ENCODE measurements at regions not wholly inside any gene's neighbourhood (a gene's known extent, or its start where the extent isn't known, plus 50 kb on each side); places are given as distances from the start of the nearest gene placed in this dataset.
"Not testable (repeated sequence)": the region's sequence is repeated elsewhere in the genome, so short reads cannot be mapped to it uniquely, and the experiment has no call there.

DNA sequence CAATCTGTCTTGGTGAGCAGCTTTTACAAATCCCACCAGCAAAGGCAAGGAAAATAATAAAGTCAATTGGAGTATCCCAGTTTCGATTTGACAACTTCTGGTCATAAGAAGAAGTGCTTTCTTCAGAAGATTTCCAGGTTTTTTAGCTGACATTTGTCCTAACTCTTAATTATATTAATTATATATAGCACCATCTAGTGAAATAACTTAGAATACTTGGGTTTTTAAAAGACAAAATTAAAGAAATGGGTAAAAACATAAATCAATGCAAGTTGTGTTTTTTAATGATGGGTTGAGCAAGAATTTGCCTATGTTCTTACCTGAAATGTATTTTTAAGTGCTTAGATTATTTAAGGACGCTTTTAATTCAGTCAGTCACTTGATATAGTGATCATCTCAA is 421.8 kb downstream of the ACTL7B start:
- in situ Hi-C loops (cut with MboI; ENCODE audit: low pct_ligation_motif_present in 1 of 4, low pct_unique_long_range_greater_than_20kb in 1 of 4, low sequenced_read_pairs in 3 of 4) (loop anchor here in 1 of 4 donors (25.0 kb wide), 1 partner anchor 972 kb away; no protein-coding TSS in a partner anchor), intact Hi-C loops (cut with DNase I; ENCODE audit: low total_unique reads) (no loop called here)
- Histone ChIP-seq H3K4me1 (no peaks in the 10 kb centered on the region), H3K4me3 (no peak overlapping the region), H3K27ac (no peak overlapping the region), H3K36me3 (no peaks in the 10 kb centered on the region), H3K27me3 (no peaks in the 10 kb centered on the region), H3K9me3 (peaks cover 12 to 13% of the 10 kb centered on the region in 2 donors)
- no peak for DNase-seq
- 68 to 73% methylated on average over 2 of the region's 2 CpGs for WGBS, 2 donors (ENCODE audit: low coverage in 1 of 2)
- TF ChIP-seq, protein P1, sequence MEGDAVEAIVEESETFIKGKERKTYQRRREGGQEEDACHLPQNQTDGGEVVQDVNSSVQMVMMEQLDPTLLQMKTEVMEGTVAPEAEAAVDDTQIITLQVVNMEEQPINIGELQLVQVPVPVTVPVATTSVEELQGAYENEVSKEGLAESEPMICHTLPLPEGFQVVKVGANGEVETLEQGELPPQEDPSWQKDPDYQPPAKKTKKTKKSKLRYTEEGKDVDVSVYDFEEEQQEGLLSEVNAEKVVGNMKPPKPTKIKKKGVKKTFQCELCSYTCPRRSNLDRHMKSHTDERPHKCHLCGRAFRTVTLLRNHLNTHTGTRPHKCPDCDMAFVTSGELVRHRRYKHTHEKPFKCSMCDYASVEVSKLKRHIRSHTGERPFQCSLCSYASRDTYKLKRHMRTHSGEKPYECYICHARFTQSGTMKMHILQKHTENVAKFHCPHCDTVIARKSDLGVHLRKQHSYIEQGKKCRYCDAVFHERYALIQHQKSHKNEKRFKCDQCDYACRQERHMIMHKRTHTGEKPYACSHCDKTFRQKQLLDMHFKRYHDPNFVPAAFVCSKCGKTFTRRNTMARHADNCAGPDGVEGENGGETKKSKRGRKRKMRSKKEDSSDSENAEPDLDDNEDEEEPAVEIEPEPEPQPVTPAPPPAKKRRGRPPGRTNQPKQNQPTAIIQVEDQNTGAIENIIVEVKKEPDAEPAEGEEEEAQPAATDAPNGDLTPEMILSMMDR (IDR thresholded peaks at IDR 0.05) = no peak
- TF ChIP-seq POLR2AphosphoS5 (IDR thresholded peaks at IDR 0.05) (no peak), POLR2A (IDR thresholded peaks at IDR 0.05) (no peak), EP300 (IDR thresholded peaks at IDR 0.05; ENCODE audit: low read depth) (no peak)

- Histone ChIP-seq H3K4me3 (no peak overlapping the region), H3K27ac (no peak overlapping the region), H3K36me3 (no peaks in the 10 kb centered on the region), H3K27me3 (no peaks in the 10 kb centered on the region), H3K9me3 (peaks cover 12 to 13% of the 10 kb centered on the region in 2 donors), H3K4me1 (no peaks in the 10 kb centered on the region)
- TF ChIP-seq POLR2AphosphoS5 (IDR thresholded peaks at IDR 0.05) = no peak
- TF ChIP-seq EP300 (IDR thresholded peaks at IDR 0.05; ENCODE audit: low read depth) = no peak
- no peak for TF ChIP-seq POLR2A (IDR thresholded peaks at IDR 0.05)
- TF ChIP-seq, protein P1 (IDR thresholded peaks at IDR 0.05) = no peak
- intact Hi-C loops (cut with DNase I; ENCODE audit: low total_unique reads) = no loop called here
- no peak for DNase-seq
- in situ Hi-C loops (cut with MboI; ENCODE audit: low pct_ligation_motif_present in 1 of 4, low pct_unique_long_range_greater_than_20kb in 1 of 4, low sequenced_read_pairs in 3 of 4) = loop anchor here in 1 of 4 donors (25.0 kb wide), 1 partner anchor 968 kb away; no protein-coding TSS in a partner anchor
- WGBS, 2 donors (ENCODE audit: low coverage in 1 of 2) = 90 to 100% methylated on average over 2 of the region's 2 CpGs
These were observed 425.1 kb downstream of the ACTL7B start for GRCh38 chr9:108430655-108431054.

DNA sequence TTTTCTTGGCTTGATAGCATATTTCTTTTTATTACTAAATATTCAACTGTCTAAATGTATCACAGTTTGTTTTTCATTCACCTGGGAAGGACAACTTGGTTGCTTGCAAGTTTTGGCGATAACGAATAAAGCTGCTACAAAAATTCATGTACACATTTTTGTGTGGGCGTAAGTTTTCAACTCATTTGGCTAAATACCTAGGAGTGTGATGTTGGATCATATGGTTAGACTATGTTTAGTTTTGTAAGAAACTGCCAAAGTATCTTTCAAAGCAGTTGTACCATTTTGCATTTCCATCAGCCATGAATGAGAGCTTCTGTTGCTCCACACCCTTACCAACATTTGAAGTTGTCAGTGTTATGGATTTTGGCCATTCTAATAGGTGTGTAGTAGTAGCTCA is 428.0 kb downstream of the ACTL7B start:
- Histone ChIP-seq H3K4me3 (no peak overlapping the region), H3K36me3 (no peaks in the 10 kb centered on the region), H3K4me1 (no peaks in the 10 kb centered on the region), H3K27me3 (no peaks in the 10 kb centered on the region), H3K27ac (no peak overlapping the region), H3K9me3 (peaks cover 12 to 13% of the 10 kb centered on the region in 2 donors)
- intact Hi-C loops (cut with DNase I; ENCODE audit: low total_unique reads) = no loop called here
- no peak for DNase-seq
- TF ChIP-seq POLR2AphosphoS5 (IDR thresholded peaks at IDR 0.05) (no peak), POLR2A (IDR thresholded peaks at IDR 0.05) (no peak), EP300 (IDR thresholded peaks at IDR 0.05; ENCODE audit: low read depth) (no peak)
- TF ChIP-seq, protein P1 (IDR thresholded peaks at IDR 0.05) = no peak
- in situ Hi-C loops (cut with MboI; ENCODE audit: low pct_ligation_motif_present in 1 of 4, low pct_unique_long_range_greater_than_20kb in 1 of 4, low sequenced_read_pairs in 3 of 4) = loop anchor here in 1 of 4 donors (25.0 kb wide), 1 partner anchor 965 kb away; no protein-coding TSS in a partner anchor
- WGBS, 2 donors (ENCODE audit: low coverage in 1 of 2) = 96% methylated on average over 3 of the region's 3 CpGs

GRCh38 chr9:108426421-108426940 is 429.3 kb downstream of the ACTL7B start:
- H3K27me3 ChIP-seq; intact Hi-C loops (cut with DNase I; ENCODE audit: low total_unique reads); H3K36me3 ChIP-seq; H3K27ac ChIP-seq; H3K4me3 ChIP-seq; DNase-seq; H3K4me1 ChIP-seq: not testable (repeated sequence)
- H3K9me3 ChIP-seq = peaks cover 12 to 13% of the 10 kb centered on the region in 2 donors
- in situ Hi-C loops (cut with MboI; ENCODE audit: low pct_ligation_motif_present in 1 of 4, low pct_unique_long_range_greater_than_20kb in 1 of 4, low sequenced_read_pairs in 3 of 4) = loop anchor here in 1 of 4 donors (25.0 kb wide), 1 partner anchor 964 kb away; no protein-coding TSS in a partner anchor
- 78 to 97% methylated on average over 3 of the region's 3 CpGs for WGBS, 2 donors (ENCODE audit: low coverage in 1 of 2)

- intact Hi-C loops (cut with DNase I; ENCODE audit: low total_unique reads) = no loop called here
- H3K9me3 ChIP-seq = no peaks in the 10 kb centered on the region
- H3K27me3 ChIP-seq = no peaks in the 10 kb centered on the region
- H3K4me3 ChIP-seq = no peak overlapping the region
- WGBS, 2 donors (ENCODE audit: low coverage in 1 of 2) = 83 to 98% methylated on average over 7 to 9 of the region's 9 CpGs
- H3K27ac ChIP-seq = no peak overlapping the region
- in situ Hi-C loops (cut with MboI; ENCODE audit: low pct_ligation_motif_present in 1 of 4, low pct_unique_long_range_greater_than_20kb in 1 of 4, low sequenced_read_pairs in 3 of 4) = loop anchor here in 1 of 4 donors (25.0 kb wide), 1 partner anchor 114 kb away; no protein-coding TSS in a partner anchor
- DNase-seq = no peak
- no peaks in the 10 kb centered on the region for H3K36me3 ChIP-seq
- no peaks in the 10 kb centered on the region for H3K4me1 ChIP-seq
- TF ChIP-seq POLR2AphosphoS5 (IDR thresholded peaks at IDR 0.05) = no peak
- TF ChIP-seq EP300 (IDR thresholded peaks at IDR 0.05; ENCODE audit: low read depth) = no peak
- TF ChIP-seq, protein P1 (IDR thresholded peaks at IDR 0.05) = no peak
- TF ChIP-seq POLR2A (IDR thresholded peaks at IDR 0.05) = no peak
These were observed 432.4 kb downstream of the ACTL7B start for GRCh38 chr9:108423433-108423832.

Measured in transverse colon (tissue), 4 donors.